Activated CD4-positive, alpha-beta T cell treated with anti-CD3 and anti-CD28 coated beads, Interleukin-2, amount 50 U/mL, for 48 hours (primary cell): ENCODE measurements at regions not wholly inside any gene's neighbourhood (a gene's known extent, or its start where the extent isn't known, plus 50 kb on each side); places are given as distances from the start of the nearest gene placed in this dataset.
"Not testable (repeated sequence)": the region's sequence is repeated elsewhere in the genome, so short reads cannot be mapped to it uniquely, and the experiment has no call there.

ENCODE experiments used
- DNase-seq, 2 experiments: peaks; one replicate each; pipeline ENCODE4 v3.0.0-alpha.2; 2020

DNA sequence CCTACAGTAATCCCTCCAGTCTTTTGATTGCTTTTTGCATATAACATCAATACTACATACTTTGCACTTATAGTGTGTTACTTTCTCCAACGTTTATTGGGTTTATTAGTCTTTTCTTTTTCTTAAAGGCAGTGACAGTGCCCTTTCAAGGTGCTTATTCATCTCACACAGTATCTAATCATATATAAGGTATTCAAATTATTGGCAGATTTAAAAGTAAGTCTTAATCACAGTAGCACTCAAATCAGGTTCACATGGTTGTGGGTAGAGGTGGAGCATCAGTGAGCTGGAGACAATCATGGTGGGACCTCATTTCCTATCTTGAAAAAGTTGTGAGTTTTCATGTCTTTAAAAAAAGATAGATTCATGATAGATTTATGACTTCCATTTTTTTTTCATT lies 706.2 kb downstream of the GALC start:
- DNase-seq = no peak

DNA sequence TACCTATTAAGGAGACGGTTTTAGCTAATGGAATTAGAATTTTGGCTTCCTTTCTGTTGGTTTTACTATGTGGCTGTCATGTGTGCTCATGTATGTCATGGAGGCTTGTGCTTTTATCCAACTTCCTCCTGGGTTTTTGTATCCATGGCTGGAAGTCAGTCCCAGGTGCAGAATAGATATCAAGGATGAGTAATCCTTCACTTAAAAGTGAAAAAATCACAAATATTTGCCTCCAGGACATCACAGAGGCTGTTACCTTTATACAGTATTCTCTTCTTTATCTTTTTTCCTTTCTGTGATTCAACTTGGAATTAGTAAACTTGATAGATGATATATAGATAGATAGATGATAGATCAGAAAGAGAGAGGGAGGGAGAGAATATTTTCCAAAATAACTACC lies 706.8 kb downstream of the GALC start:
- no peak for DNase-seq

DNA sequence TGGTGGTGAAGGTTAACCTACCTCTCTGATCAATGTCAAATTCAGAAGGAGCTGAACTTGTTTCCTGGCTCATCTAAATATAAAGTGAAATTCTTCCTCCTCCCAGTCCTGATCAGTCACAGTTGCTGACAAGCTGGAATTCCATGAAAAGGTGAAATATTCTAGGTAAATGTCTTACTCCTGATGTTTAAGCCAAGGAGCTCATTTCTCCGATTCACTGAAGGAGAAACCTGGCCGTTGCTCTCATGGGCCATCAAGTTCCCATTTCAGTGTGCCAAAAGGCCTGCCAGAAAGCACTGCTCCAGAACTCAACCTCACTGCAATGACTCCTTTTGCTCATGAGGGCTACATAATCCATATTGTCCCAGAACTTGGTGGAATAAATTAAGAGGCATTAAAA lies 707.5 kb downstream of the GALC start:
- DNase-seq = no peak

DNA sequence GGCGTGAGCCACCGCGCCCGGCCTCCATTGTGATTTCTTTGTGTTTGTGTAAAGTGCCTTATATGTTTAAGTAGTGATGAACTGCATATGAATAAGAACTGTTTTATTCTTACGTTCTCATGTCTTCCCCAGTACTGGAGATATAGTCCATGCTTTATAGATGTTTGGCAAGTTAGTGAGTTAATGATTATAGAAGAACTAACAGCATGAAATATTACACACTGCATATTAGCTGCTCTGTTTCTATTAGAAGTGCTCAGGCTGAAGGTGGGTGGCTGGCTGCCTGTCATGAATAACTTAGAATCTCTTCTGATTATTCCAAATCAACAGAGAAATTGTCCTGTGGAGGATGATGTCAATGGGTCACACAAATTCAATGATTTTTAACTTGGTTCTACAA lies 709.4 kb downstream of the GALC start:
- DNase-seq = no peak

DNA sequence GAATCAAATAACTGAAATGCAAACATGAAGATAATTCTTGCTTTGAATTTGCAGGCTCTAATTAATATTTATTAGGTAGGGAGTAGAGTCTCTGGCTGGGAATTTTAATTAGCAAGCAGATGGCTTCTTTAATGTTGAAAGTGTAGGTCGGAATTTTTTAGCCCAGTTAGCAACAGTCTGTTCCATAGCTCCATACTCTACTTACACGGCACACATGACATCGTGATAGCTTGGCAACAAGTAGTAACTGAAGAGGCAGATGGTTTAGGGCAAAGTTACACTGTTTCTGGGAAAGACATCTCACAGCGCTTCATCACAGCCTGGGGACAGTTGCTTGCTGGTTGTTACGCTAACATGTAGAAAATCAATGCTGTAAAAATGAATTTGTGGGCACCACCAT lies 710.7 kb downstream of the GALC start:
- no peak for DNase-seq

DNA sequence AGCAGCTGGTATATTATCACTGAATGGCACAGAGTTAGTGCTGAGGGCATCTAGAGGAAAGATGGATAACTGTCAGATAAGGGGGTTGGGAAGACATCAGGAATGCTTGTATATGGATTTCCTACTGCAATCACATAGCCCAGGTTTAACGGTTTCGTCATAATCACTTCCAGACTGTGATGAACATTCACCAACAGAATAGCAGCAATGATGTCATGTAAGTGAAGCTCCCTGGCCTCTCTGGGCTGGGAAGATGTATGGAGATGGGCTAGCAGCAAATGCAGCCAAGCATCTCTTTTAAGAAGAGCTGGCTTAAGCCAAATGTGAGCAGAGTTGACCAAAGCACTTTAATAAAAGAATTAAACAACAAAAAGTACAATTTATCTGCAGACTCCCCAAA lies 714.6 kb downstream of the GALC start:
- no peak for DNase-seq

DNA sequence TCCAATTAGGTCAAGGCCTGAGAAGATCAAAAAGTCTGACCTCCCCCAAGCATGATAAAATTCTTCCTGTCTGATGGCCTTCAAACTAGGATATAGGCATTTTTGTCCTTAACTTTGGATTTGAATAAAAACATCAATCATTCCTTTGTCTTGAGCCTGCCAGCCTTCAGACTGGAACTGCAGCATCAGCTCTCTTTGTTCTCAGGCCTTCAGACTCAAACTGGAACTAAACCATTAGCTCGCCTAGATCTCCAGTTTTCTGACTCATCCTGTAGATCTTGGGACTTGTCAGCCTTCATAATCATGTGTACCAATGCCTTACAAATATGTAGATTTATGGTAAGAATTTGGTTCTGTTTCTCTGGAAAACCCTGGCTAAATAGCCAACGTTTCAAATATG lies 721.7 kb downstream of the GALC start:
- no peak for DNase-seq

DNA sequence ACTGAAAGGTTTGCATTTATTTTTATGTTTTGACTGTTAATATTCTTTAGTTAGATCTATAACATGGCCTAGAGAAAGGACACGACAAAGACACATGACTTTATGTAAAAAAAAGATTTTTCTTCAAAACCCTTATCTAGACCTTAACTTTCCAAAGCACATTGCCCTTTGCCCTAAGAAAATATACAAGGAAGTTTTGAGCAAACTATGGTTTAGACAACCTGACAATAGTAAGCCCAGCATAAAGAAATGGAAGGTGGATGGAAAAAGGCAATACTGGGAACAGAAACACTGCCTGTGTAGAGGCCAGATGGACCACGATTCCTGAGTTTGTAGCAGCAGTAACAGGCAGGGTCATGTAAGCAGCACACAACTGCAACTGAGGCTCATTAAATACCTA lies 724.0 kb downstream of the GALC start:
- no peak for DNase-seq

DNA sequence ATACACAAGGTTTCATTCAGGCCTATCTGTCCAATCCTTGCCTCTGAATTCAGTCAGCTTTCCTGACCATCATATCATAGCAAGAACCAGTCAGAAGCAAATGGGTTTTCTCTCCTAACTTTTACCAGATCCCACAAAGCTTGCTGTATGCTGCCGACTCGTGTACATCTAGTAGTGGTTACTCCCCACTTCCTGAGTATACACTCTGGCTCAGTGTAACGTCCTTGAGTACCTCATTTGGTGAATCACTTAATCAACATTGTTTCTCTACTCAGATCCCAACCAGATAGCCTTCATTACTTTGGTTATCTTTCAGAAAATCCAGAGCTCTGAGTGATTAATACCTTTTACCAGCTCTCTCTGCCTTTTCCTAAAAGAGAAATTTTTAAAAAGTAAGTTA lies 728.2 kb downstream of the GALC start:
- no peak for DNase-seq

DNA sequence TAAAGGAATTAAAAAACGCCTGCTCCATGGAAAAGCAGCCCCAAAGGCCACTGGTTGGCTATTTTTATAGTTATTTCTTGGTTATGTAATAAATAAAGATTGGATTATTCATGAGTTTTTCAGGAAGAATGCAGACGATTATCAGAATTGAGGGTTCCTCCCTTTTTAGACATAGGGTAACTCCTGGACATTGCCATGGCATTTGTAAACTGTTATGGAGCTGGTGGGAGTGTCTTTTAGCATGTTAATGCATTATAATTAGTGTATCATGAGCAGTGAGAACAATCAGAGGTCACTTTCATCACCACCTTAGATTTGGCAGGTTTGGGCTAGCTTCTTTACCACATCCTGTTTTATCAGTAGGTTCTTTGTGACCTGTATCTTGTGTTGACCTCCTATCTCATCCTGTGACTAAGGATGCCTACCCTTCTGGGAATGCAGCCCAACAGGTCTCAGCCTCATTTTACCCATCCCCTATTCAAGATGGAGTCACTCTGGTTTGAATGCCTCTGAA lies 728.7 kb downstream of the GALC start:
- no peak for DNase-seq

DNA sequence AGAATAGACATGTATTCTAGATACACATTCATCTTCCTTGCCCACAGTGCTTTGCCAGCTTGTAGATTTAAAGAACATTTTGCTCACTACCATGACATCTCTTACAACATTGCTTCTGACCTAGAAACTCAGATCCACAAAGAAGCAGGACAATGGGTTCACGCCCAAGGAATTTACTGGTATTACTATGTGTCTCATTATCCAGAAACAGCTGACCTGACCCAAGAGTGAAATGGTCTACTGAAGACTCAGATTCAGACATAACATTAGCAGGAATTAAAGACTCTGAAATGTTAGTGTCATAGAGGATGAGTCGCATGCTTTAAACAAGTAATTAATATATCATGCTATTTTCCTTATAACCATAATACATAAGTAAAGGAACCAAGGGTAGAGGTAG lies 731.4 kb downstream of the GALC start:
- DNase-seq = no peak

DNA sequence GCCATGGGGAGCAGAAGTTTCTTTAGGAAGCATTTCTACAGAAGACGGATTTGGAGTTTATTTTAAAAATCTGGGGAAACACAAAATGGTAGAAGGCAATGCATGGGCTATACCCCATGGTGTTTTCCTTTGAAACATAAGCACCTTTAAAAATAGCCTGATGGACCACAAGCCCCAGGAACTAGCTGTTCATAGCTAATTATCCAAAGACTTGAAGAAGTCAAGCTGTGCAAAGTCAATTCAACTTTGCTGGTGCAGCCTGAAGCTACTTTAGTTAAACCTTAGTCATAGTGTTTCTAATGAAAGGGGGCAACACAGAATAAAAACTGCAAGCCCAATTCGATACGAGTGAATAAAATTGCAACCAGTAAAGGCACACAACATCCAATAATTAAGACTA lies 732.5 kb downstream of the GALC start:
- DNase-seq = no peak

DNA sequence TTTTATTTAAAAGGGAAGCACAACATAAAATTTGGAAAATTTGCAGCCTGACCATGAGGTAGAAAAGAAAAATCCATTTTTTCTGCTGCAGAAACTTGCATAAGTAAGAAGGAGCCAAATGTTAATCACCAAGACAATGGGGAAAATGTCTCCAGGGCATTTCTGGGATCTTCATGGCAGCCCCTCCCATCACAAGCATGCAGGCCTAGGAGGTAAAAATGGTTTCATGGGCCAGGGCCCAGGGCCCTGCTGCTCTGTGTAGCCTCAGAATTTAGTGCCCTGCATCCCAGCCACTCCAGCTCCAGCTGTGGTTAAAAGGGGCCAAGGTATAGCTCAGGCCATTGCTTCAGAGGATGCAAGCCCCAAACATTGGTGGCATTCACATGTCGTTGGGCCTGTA lies 735.6 kb downstream of the GALC start:
- no peak for DNase-seq

DNA sequence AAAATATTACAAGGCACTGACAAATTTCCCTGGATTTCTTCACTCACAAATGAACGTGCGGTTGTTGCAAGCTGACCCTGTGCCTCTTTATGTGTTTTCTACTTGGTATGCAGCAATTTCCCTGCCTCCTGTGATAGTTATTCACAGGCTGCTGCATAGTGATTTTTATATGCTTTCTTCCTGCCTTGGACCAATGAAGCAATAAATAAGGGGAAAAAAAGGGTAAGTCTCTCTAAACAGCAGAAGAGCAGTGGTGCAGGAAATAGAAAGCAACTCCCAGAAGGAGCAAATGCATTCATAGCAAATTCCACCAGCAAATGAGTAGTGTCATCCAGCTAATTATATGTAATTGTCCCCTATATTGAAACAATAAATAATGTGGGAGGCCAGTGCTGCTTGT lies 737.9 kb downstream of the GALC start:
- DNase-seq = no peak

DNA sequence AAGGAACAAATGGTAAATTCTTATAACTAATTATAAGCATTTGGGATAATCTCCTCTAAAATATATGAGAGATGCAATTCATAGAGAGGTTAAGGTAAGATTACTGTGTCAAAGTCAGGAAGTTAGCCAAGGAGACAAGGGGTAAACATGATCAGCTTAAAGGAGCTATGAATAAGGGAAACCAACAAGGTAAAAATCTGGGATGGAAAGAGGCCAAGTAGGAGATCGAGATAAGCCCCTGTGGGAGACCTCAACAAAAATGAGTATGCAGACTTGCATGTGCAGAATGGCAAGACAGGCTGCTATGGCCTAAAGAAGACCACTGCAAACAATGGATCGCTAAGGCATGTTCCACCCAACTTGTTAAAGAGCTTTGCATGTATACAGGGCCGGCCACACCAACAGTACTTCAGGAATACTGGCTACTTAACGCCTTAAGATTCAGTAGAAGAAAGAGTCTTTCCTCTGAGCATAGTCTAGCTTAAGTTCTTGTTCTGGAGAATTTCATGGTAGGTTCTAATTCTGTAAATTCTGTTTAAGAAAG lies 738.6 kb downstream of the GALC start:
- no peak for DNase-seq

DNA sequence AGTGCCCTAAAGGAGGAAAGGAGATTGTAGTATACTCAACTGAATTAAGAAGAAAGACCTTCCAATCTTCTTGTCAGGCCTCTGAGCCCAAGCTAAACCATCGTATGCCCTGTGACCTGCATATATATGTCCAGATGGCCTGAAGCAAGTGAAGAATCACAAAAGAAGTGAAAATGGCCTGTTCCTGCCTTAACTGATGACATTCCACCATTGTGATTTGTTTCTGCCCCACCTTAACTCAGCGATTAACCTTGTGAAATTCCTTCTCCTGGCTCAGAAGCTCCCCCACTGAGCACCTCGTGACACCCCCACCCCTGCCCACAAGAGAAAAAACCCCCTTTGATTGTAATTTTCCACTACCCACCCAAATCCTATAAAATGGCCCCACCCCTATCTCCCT lies 739.2 kb downstream of the GALC start:
- DNase-seq = not testable (repeated sequence)

DNA sequence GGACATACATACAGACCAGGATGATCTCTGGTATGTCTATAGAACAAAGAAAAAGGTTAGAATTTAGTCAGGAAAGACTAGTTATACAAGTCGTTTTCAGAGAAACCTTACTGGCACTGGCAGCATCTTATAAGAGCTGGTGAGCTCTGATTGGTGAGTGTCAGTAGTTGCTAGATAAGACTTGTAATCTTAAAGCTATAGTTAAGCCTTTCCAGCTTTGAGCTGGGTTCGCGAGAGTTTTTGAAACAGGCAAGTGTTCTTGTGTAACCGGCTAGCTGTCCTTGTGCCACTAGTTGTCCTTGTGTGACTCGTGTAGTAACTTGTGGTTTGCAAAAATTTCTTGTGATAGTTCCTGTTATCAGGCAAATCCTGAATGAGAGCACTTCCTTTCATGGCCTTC lies 740.9 kb downstream of the GALC start:
- DNase-seq = no peak

DNA sequence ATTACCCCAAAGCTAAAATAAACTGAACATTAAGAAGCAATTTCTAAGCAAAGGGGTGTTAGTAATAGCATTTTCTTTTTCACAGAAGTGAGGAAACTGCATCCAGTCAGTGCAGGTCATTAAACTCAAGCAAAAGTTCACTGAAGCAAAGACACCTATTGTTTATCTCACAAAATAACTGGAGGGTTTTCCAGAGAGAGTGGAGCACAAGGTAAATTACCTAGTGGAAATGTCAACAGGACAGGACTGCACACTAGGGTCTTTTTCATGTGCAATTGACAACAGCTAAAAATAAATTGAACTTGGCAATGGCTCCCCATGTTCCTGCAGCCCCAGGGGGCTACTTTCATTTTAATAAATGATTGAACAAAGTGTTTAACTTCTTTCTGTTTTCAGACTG lies 742.0 kb downstream of the GALC start:
- DNase-seq = no peak

DNA sequence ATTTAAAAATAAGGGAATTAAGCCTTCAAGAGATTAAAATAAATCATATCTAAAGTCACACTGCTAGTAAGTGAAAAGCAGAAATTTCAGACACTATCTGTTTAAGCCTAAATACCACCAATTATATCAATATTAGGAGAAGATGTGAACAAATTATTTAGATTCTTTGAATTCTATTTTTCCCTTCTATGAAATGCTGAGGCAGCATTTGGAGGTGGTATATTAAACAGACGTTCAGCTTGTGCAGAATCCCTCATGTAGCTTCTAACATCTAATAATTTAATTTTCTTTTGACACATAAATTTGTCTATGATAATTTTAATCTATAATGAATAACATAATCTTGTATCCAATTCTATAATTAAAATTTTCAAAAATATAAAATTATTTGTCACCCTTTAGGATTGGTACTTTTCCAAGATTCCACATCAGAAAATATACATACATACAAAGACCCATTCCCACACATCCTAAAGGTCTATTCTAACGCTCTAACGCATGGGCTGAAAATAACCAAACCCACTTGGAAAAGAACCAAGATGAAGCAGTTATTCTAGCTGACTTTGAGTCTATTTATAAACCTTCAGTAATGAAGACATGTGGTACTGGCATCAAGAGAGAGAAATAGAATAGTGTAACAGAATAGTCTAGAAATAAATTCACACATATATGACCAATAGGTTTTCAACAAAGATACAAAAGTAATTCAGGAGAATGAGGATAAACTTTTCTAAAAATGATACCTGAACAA lies 751.8 kb downstream of the GALC start:
- DNase-seq = no peak

DNA sequence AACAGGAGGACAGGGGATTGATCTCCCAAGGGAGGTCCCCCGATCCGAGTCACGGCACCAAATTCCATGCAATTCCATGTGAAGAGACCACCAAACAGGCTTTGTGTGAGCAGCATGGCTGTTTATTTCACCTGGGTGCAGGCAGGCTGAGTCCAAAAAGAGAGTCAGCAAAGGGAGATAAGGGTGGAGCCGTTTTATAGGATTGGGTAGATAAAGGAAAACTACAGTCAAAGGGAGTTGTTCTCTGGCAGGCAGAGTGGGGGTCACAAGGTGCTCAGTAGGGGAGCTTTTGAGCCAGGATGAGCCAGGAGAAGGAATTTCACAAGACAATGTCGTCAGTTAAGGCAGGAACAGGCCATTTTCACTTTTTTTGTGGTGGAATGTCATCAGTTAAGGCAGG lies 752.7 kb downstream of the GALC start:
- not testable (repeated sequence) for DNase-seq

DNA sequence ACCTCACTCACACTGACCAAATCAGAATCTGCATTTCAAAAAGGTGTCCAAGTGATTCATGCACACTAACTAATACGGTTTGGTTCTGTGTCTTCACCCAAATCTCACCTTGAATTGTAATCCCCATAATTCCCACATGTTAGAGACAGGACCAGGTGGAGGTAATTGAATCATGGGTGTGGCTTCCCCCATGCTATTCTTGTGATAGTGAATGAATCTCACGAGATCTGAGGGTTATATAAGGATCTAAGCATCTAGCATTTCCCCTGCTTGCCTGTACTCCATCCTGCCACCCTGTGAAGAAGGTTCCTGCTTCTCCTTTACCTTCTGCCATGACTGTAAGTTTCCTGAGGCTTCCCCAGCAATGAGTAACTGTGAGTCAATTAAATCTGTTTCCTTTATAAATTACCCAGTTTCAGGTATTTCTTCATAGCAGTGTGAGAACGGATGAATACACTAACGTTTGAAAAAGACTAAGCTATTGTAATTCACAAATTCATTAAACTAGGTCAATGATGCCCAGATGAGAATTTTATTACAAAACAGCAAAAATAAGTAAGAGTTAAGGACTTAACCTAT lies 759.1 kb downstream of the GALC start:
- no peak for DNase-seq

DNA sequence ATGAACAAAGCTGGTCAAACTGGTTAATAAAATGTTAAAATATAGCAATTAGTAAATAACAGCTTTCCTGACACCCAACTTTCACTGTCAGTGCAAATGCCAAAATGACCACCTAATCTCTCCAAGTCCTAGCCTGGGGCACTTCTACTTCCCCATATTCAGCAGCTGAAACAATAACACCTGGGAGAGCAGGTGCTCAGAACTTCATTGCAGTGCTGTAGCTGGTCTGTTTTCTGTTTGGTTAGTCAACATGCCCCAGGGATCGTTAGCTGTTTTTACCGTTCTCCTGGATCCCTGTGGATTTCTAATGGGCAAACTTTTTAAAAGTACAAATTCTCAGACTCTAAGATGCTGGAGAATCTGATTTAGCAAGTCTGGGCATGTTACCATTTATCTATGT lies 759.7 kb downstream of the GALC start:
- DNase-seq = no peak

DNA sequence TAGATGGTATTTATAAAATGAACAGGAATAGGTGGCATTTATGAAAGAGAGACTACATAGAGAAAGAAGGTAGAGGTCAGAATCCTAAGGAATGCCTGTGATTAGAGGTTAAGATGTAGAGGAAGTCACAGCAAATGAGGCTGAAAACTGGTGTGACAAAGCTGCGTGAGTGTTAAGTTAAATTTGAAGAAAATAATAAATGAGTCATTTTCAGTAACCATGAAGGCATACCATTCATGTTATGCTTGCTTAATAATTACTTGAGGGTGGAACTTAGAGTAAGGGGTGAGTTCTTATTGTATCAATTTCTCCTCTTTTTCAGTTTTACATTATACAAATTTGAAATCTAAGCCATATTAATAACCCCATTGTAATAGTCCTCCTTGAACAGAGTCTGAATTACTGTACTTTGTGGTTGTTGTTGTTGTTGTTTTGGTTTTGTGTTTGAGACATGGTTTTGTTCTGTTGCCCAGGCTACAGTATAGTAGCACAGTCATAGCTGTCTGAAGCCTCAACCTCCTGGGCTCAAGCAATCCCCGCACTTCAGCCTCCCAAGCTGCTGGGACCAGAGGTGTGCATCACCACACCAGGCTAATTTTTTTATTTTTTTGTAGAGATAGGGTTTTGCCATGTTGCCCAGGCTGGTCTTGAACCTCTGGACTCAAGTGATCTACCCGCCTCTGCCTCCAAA lies 761.5 kb downstream of the GALC start:
- no peak for DNase-seq

DNA sequence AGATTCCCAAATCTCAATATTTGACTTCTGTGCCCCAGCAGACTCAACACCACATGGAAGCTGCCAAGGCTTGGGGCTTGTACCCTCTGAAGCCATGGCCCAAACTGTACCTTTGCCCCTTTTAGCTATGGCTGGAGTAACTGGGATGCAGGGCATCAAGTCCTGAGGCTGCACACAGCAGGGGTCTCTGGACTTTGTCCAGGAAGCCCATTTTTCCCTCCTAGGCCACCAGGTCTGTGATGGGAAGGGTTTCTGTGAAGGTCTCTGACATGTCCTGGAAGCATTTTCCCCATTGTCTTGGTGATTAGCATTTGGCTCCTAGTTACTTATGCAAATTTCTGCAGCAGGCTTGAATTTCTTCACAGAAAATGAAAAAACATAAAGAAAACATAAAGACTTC lies 762.3 kb downstream of the GALC start:
- no peak for DNase-seq
